Tibial artery (tissue), 4 donors: ENCODE measurements at regions not wholly inside any gene's neighbourhood (a gene's known extent, or its start where the extent isn't known, plus 50 kb on each side); places are given as distances from the start of the nearest gene placed in this dataset.
A peak's percentile ranks its signal among the peaks of the same experiment; 100 is the strongest.

Experiments used
- DNase-seq, 2 donors: peaks; one replicate each; pipeline ENCODE4 v3.0.0-alpha.2; 2019
- H3K27ac ChIP-seq, 2 donors: fragments of 200-600 bp; sonication (generic) in 1 of 2; 1 replicate in 1 of 2; 2 replicates in 1 of 2; pipeline ENCODE4 v1.5.1; 2018 to 2019; ENCODE audit warnings: mild to moderate bottlenecking in 1 of 2
- H3K27me3 ChIP-seq, 2 donors: fragments of 200-600 bp; sonication (generic) in 1 of 2; one replicate each; pipeline versions ENCODE4 v1.5.1 to v1.6.0; 2016 to 2019
- H3K36me3 ChIP-seq, 3 donors: fragments of 200-600 bp; sonication (generic) in 2 of 3; one replicate each; pipeline ENCODE4 v1.5.1; 2016 to 2019; ENCODE audit warnings: mild to moderate bottlenecking in 2 of 3
- H3K4me1 ChIP-seq, 4 donors: fragments of 200-600 bp; sonication (generic) in 2 of 4; 1 replicate in 3 of 4; 2 replicates in 1 of 4; pipeline ENCODE4 v1.5.1; 2016 to 2019
- H3K4me3 ChIP-seq, 2 donors: fragments of 200-600 bp; sonication (generic) in 1 of 2; 1 replicate in 1 of 2; 2 replicates in 1 of 2; pipeline ENCODE4 v1.5.1; 2018 to 2019; ENCODE audit warnings: mild to moderate bottlenecking in 2 of 2
- H3K9me3 ChIP-seq, 3 donors: fragments of 200-600 bp; sonication (generic) in 1 of 3; one replicate each; pipeline ENCODE4 v1.5.1; 2016 to 2019
- intact Hi-C: fragments of 100-400 bp; cut with DNase I; formaldehyde crosslinking; loops from one replicate; pipeline ENCODE4 v1.15.0; 2023; ENCODE audit warnings: low total_unique reads
- TF ChIP-seq, protein P1 (sequence below), 2 experiments: fragments of 200-600 bp in 1 of 2; fragments of 450-650 bp in 1 of 2; IDR thresholded peaks; one replicate each; pipeline ENCODE4 v1.5.1; 2017 to 2019; ENCODE audit warnings: antibody characterized with exemption in 2 of 2, mild to moderate bottlenecking in 1 of 2, moderate library complexity in 1 of 2

DNA sequence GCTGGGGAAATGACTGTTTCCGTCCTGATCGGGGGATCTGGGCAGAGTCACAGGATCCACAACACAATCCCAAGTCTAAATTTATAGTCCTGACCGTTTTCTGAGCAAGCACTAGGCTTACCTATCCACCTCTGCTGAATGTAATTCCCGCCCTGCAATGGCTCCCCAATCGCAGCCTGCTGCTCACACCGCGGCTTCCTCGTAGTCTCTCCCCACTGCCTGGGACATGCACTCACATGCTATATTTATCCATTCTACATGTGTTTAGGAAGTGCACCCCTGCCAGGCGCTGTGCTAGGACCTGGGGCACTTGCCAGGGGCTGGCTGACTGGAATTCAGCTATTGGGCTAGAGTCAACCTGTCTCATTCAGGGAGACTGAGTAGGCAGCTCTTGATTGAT lies 246.6 kb upstream of the CSF3R start:
- no peak overlapping the region for H3K4me3 ChIP-seq
- H3K27me3 ChIP-seq, result peaks cover 0 to 19% of the 10 kb centered on the region in 2 donors
- no peak overlapping the region for H3K27ac ChIP-seq
- peak in 1 of 2 donors; percentile 43 for DNase-seq
- intact Hi-C loops, result no loop called here
- no peaks in the 10 kb centered on the region for H3K9me3 ChIP-seq
- H3K4me1 ChIP-seq, result no peaks in the 10 kb centered on the region
- no peaks in the 10 kb centered on the region for H3K36me3 ChIP-seq
- TF ChIP-seq, protein P1, sequence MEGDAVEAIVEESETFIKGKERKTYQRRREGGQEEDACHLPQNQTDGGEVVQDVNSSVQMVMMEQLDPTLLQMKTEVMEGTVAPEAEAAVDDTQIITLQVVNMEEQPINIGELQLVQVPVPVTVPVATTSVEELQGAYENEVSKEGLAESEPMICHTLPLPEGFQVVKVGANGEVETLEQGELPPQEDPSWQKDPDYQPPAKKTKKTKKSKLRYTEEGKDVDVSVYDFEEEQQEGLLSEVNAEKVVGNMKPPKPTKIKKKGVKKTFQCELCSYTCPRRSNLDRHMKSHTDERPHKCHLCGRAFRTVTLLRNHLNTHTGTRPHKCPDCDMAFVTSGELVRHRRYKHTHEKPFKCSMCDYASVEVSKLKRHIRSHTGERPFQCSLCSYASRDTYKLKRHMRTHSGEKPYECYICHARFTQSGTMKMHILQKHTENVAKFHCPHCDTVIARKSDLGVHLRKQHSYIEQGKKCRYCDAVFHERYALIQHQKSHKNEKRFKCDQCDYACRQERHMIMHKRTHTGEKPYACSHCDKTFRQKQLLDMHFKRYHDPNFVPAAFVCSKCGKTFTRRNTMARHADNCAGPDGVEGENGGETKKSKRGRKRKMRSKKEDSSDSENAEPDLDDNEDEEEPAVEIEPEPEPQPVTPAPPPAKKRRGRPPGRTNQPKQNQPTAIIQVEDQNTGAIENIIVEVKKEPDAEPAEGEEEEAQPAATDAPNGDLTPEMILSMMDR (IDR thresholded peaks at IDR 0.05), result no peak

DNA sequence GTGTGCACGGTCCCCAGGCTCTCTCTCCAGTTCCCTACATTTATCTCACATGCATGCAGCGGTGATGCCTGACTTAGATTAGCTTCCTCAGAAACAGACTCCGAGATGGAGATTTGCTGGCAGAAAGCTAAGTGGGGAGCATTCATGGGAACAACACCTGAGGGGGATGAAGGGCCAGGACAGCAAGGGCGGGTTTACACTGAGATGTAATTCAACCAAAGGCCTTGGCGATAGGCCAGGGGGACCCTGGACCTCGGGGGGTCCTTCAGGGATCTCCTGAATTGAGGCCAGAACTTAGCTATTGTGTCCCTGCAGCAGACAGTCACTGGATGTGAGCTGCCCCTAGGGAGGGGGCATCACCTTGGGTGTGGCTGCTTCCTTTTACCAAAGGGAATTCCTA lies 246.1 kb upstream of the CSF3R start:
- TF ChIP-seq, protein P1 (IDR thresholded peaks at IDR 0.05), result no peak
- Histone ChIP-seq H3K27me3 (peaks cover 0 to 18% of the 10 kb centered on the region in 2 donors), H3K36me3 (no peaks in the 10 kb centered on the region), H3K27ac (no peak overlapping the region), H3K4me1 (no peaks in the 10 kb centered on the region), H3K4me3 (no peak overlapping the region), H3K9me3 (no peaks in the 10 kb centered on the region)
- DNase-seq, result peak in 1 of 2 donors; percentile 17
- intact Hi-C loops, result no loop called here

DNA sequence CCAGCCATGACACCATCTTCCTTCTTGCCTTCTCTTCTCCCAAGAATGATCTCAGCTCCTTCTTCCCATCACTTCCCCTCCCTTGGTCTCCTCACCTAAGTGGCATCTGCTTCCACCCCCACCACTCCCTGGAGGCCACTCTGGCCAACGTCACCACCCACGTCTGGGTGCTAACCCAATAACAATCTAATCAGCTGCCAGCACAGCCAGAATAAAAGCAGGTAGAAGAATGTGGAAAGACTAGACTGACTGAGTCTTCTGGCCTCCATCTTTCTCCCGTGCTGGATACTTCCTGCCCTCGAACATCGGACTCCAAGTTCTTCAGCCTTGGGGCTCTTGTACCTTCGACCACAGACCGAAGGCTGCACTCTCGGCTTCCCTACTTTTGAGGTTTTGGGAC lies 245.3 kb upstream of the CSF3R start:
- H3K27me3 ChIP-seq, result peaks cover 0 to 22% of the 10 kb centered on the region in 2 donors
- H3K4me3 ChIP-seq, result no peak overlapping the region
- H3K9me3 ChIP-seq, result no peaks in the 10 kb centered on the region
- intact Hi-C loops, result no loop called here
- DNase-seq, result peak in 1 of 2 donors; percentile 10
- H3K27ac ChIP-seq, result no peak overlapping the region
- no peaks in the 10 kb centered on the region for H3K36me3 ChIP-seq
- TF ChIP-seq, protein P1 (IDR thresholded peaks at IDR 0.05), result no peak
- no peaks in the 10 kb centered on the region for H3K4me1 ChIP-seq

DNA sequence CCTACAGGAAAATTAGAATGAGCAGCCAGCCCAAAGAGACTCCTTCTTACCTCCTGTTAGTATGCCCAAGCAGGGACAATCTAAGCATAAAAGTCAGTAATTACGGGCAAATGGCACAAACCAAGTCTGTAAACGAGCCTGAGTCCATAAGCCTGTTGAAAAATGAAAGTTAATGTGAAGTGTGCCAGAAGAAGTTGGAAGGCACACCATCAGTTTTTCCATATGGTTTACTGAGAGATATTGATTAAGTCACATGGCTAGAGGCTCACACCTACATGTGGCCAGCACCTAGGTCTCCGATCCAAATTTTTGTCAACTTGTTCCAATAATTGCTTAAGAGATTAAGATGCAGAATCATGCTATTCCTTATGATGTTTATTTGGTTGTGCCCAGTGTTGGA lies 242.4 kb upstream of the CSF3R start:
- Histone ChIP-seq H3K27ac (no peak overlapping the region), H3K36me3 (no peaks in the 10 kb centered on the region), H3K9me3 (no peaks in the 10 kb centered on the region), H3K4me1 (no peaks in the 10 kb centered on the region), H3K4me3 (no peak overlapping the region), H3K27me3 (peaks cover 0 to 32% of the 10 kb centered on the region in 2 donors)
- no peak for DNase-seq
- intact Hi-C loops, result no loop called here
- TF ChIP-seq, protein P1 (IDR thresholded peaks at IDR 0.05), result no peak

DNA sequence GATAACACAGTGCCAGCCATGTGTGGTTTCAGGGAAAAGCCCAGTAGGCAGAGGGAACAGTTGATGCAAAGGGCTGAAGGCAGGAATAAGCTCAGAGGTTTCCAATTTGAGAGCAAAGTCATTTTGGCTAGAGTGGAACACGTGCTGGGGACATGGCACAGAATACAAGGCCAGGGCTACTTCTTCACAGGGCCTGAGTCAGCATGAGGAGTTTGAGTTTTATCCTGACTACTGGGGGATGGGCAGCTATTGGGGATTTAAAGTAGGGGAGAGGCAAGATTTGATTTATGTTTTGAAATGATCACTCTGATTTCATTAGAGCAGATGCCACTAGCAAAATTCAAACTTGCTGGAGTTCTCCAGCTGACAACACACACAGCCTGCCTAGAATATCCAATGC lies 241.1 kb upstream of the CSF3R start:
- H3K9me3 ChIP-seq, result no peaks in the 10 kb centered on the region

More for the DNA sequence above, 241.1 kb upstream of the CSF3R start:
- Histone ChIP-seq H3K27ac (no peak overlapping the region), H3K4me1 (no peaks in the 10 kb centered on the region), H3K27me3 (peaks cover 0 to 32% of the 10 kb centered on the region in 2 donors), H3K4me3 (no peak overlapping the region), H3K36me3 (no peaks in the 10 kb centered on the region)
- DNase-seq, result no peak
- intact Hi-C loops, result no loop called here
- TF ChIP-seq, protein P1 (IDR thresholded peaks at IDR 0.05), result no peak
